GM03348 (cell line): ENCODE measurements at regions not wholly inside any gene's neighbourhood (a gene's known extent, or its start where the extent isn't known, plus 50 kb on each side); places are given as distances from the start of the nearest gene placed in this dataset.
A peak's percentile ranks its signal among the peaks of the same experiment; 100 is the strongest.

ENCODE experiments used
- DNase-seq: peaks from one replicate; pipeline ENCODE4 v3.0.0; 2012; ENCODE audit warnings: low spot score

DNA sequence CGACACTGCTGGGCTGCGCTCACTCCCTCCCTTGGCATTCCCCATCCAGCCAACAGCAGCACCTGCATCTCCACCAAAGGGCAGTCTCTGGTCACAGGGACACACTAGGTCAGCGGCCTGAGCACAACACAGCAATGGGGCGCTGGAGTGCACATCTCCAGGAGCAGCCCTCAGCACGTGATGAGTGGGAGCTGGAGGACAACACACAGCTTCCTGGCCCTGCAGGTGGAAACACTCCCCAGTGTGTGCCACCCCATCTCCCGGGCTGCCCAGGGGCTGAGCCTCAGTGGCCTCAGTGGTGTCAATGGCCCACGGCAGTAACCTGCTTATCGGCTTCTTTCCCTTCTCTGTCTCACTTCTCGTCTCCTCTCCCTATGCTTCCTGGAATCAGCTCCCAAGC, 96.8 kb upstream of the VSTM2B start:
- DNase-seq, result no peak

DNA sequence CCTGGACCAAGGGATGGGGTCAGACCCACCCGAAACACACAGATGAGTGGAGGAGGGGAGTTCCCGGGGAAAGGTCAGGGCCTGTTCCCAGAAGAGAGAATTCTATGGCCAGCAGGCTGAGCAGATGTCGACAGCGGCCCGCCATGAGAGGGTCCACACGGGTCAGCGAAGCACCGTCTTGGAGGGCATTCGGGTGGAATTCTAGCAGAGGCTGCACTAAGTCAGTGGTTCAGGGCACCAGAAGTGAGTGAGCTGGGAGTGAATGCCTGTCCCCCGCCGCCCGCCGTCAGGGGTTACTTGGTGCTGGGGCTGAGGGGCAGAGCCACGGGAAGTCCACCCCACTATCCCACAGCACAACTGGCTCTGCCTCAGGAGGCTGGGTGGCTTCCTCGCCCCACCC, 96.2 kb upstream of the VSTM2B start:
- DNase-seq, result no peak

DNA sequence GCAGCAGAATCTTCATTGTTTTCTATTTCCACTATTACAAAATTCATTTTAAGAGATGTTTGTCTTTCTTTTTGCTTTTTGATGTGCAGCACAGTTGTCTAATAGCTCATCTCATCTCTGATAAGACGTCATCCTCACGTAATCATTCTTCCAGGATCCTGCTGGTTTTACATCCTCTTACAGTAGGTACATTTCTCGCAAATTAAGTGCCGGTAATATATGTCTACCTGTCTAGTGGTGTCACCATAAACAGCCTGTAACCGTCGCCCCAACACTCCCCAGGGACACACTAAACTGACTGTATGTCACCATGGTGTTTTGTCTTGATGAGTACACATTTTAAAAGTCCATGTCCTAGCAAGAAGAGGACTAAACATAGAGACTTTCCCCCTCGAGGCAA, 94.5 kb upstream of the VSTM2B start:
- no peak for DNase-seq

DNA sequence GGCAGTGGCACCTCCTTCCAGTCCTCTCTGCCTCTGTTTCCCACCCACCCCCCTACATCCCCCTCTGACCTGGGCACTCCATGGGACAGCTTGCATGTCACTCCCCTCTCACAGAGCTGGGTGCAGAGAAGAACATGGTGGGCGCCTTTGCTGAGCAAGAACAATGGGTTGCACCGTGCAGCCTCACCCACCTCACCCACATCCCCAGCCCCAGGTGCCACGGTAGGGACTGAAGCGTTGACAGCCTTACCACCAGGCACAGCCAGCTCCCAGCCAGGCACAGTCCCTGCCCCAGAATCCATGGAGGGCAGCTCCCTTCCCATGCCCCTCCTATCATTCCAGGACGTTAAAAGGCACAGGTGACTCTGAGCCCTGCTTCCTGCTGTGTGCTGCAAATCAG, 93.1 kb upstream of the VSTM2B start:
- DNase-seq, result no peak

DNA sequence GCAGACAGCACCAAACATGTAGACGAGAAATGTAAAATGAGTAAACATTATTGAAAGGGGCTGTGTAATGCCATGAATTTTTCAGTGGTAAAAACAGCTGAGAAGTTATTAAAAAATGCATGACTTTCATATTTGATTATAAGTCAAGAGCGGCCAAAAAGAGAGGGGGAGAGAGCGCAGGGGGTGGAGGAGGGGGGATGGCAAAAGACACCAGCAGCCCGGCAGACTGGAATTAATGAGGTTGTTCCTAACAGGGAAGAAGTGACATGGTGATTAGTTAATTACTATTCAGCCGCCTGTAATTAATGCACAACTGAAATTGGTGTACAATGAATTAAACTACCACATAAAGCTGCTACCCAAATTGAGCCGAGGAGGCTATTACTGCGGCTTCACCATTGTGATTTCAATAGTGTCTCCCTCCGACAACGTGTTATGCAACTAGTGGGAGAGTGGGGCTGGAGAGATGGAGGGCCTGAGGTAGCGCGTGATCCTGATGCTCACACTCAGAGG, 89.1 kb upstream of the VSTM2B start:
- no peak for DNase-seq

DNA sequence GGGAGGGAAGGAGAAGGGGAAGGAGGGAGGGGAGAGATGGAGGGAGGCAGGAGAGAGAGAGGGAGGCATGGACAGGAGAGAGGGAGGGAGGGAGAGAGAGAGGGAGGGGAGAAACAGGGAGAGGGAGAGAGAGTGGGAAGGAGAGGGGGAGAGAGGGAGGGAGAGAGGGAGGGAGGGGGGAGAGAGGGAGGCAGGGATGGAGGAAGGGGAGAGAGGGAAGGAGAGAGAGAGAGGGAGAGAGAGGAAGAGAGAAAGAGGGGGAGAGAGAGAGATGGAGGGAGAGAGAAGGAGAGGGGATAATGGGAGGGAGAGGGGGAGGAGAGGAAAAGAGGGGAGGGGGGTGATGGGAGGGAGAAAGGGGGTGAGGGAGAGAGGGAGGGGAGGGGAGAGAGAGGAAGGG, 86.8 kb upstream of the VSTM2B start:
- no peak for DNase-seq

DNA sequence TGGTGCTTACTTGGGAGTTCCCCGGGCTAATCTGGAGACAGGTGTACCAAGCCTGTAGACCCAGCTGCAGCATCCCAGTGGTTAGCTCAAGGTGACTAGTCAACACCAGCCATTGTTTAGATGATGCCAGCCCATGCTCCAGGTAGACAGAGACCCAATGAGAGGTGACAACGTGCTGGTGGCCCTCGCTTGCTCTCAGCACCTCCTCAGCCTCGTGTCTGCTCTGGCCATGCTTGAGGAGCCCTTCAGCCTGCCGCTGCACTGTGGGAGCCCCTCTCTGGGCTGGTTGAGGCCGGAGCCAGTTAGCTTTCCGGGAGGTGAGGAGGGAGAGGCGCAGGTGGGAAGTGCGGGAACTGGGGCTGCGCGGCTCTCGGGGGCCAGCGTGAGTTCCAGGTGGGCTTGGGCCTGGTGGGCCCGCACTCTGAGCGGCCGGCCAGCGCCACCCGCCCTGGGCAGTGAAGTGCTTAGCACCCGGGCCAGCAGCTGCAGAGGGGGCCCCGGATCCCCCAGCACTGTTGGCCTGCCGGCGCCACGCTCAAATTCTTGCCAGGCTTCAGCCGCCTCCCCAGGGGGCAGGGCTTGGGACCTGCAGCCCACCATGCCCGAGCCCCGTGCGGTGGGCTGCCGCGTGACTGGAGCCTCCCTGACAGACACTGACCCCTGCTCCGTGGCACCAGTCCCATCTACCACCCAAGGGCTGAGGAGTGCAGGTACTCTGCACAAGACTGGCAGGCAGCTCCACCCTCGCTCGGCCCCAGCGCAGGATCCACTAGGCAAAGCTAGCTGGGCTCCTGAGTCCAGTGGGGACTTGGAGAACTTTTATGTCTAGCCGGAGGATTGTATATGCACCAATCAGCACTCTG, 85.9 kb upstream of the VSTM2B start:
- DNase-seq, result no peak

DNA sequence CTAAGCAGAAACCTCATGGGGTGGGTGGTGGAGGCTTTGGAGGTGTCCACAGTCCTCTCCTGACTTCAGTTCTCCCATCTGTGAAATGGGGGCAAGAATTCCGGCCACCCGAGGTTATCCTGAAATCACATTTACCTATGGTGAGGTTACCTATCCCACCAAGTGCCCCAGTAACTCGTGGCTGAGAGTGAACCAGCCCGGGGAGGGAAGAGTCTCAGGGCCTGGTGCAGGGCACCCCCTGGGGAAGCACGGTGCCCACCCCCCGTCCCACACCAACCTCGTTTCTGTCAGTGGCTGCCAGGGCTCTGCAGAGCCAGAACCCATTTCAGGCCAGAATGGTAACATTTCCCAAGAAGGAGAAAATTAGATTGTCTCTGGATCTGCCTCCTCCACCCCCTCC, 83.7 kb upstream of the VSTM2B start:
- DNase-seq, result no peak

DNA sequence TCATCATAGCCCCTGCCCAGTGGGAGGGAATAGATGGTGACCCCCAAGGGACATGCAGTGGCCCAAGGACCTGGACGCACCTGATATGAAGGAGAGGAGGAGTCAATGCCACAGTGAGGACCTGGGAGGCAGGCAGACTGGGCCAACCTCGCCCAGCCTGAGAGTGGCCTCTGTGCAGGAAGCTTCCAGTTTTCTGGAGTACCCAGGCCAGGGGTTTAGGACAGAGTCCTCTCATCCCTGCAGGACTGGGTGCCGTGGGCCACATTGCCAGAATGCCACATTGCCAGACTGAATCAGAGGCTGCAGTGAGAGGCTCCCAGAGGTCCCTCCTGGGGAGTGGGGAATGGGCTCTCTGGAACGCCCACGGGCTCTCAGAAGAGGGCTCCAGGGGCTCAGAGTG, 82.9 kb upstream of the VSTM2B start:
- no peak for DNase-seq

DNA sequence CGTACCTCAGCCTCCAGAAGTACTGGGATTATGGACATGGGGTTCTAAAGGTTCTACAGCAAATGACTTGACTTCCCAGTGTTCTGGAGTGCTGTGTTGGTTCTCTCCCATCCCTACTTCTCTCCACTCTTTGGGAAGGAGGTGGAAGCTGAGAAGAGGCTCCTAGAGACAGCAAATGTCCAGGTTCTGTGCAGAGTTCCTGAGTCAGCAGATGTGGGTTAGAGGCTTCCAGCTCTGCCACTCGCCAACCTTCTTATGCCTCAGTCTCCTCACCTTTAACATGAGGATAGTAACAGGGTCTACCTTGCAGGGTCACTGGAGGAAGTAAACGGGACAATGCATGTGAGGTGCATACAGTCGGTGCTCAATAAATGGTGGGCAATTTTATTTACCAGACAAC, 80.5 kb upstream of the VSTM2B start:
- DNase-seq, result no peak

DNA sequence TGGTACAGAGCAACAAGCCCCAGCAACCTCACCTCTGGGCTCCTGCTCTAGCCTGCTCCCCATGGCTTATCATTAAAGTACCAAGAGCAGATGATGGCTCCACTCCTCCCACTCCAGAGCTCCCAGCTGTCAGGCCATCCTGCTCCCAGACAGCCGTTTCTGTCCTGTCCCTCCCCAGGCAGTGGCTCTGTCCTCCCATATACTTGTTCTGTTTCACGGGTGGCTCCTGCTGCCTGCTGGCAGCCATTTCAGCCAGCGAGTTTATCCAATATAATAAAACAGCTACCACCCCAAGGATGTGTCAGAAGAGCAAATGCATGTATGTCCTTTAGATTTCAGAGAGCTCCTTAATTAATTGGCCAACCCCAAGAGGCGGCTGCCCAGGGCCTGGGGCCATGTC, 79.4 kb upstream of the VSTM2B start:
- no peak for DNase-seq

DNA sequence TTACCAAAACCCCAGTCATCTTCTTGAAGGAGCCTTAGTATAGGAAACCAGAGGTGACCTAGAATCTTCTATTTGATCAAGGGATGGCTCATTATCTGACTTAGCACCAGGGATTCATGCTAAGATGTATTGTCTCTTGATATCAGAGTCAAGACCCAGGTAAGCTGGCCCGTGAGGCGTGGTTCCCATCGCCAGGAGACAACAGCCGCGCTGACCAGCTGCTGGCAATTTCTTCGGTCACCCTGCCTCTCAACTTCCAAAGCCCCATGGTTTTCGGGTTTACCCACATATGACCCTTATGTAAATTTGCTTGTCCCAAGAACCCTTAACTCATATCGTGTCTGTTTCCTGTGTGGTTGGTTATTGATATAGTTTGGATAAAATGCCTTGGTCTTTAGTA, 77.7 kb upstream of the VSTM2B start:
- no peak for DNase-seq

DNA sequence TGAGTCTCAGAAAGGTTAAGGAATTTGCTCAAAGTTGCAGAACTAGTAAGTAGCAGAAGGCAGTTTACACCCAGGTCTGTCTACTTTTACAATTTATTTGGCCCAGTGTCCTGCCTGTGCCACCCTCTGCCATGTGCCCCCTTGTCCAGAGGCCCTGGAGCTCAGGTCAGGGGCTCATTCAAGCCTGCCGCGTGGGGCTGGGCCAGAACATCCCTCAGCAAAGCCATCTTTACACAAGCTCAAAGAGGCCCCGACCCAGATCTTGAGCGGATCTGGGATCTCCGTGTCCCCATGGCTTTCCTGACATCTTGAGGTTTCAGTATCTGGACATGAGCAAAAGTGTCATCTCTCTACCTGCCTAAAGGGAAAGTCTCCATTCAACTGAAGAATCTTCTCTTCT, 76.4 kb upstream of the VSTM2B start:
- DNase-seq, result peak; percentile 2

DNA sequence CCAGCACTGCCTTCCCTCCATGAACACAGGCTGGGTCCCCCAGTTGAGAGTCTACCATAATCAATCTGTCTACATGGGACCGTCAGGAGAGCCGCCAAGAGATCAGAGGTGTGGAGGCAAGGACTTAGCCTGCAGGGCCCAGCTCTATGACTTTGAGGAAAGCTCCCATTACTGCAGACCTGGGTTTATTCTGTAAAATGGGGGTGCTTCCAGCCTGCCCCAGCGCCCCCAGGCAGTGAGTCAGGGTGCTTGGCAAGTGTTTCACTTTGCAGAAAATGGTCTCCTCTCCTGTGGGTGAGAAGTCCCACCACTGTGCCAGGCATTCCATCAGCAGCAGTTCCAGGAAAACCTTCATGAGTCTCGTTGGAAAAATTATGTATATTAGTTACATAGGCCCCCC, 75.5 kb upstream of the VSTM2B start:
- no peak for DNase-seq

DNA sequence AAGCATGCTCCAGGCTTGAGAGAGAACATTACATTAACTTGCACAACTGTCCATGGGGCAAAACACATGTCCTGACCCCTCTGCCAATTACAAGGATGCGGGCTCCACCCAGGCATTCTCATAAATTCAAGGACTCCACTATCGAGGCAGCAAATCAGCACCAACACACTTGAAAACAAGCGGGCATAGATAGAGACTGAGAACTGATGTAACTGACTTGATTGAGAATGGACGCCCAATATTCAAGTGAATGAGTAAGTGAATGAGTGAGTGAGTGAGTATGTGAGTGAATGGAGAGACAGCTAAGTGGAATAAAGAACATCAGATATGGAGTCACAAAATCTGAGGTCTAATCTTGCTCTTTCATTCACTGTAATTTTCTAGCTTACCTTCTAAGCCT, 75.0 kb upstream of the VSTM2B start:
- no peak for DNase-seq

DNA sequence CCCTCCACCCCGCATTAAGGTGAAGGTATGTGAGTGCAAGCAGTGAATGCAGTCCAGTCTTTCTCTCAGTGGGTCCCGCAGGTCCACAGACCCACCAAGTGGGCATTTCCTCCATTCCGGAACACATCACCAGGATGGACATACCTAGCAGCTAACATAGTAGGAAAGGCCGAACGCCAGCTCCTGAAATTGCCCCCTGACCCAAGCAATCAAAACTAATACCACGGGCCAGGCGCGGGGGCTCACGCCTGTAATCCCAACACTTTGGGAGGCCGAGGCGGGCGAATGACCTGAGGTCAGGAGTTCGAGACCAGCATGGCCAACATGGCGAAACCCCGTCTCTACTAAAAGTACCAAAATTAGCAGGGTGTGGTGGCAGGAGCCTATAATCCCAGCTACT, 71.7 kb upstream of the VSTM2B start:
- no peak for DNase-seq

DNA sequence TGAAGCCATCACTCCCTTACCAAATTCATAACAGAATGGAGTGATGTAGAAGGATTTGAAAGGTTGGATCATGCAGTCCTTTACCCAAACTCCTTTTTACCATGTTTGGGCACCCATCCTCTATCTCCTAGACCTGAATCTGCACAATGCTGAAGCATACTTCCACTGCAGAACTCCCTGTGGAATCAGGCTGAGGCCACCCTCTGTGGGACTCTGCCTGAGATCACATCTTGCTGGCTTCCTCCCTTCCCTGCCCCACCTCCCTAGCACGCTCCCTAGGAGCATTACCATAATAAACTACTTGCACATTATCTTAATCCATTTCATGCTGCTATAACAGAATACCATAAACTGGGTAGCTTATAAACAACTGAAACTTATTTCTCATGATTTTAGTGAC, 68.4 kb upstream of the VSTM2B start:
- no peak for DNase-seq

DNA sequence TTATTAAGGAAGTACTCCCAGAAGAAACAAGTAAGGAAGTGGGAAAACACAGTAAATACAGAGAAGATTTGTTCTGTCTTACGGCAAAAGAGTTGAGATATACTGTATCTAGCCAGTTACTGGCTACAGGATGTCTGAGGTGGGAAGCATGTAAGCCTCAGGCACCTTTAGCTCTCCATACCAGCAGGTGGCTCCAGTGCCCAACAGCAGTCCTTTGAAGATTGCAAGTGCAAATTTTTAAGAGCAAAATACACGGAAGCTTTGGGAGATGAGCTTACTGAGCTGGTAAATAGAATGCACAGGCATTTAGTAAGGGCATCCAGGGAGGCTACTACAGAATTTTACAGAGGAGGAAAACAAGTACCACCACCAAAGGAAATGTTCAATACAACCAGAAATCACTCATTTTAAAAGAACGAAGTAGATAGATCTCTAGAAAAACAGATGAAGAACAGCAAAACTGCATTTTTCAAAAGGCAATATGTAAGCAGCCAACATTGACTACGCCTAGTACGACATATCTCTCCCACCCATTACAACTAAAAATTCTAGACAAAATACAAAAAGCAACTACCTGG, 57.9 kb upstream of the VSTM2B start:
- peak; percentile 1 for DNase-seq

DNA sequence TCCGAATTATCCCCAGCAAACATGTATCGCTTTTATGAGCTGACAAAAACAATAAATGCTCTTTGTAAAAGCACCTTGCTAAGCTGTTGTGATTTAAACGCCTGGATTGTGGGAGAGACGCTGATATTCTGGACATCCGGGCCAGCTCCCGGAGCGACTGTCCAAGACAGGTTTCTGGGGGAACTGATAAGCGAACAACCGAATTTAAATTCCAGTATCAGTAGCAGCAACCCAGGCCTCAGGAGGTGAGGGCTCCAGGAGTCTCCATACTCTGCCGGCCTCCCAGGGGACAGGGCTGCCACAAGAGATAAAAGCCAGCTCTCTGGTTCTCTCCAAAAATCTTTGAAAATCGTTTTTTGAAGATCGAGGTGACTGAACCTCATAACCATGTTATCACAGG, 50.3 kb upstream of the VSTM2B start:
- DNase-seq, result no peak
